Upper lobe of right lung (tissue), 1 donor: ENCODE measurements at regions not wholly inside any gene's neighbourhood (a gene's known extent, or its start where the extent isn't known, plus 50 kb on each side); places are given as distances from the start of the nearest gene placed in this dataset.

ENCODE experiments used
- ATAC-seq: fragments of 200-7000 bp; cut with Tn5 transposase; one replicate; pipeline ENCODE4 v1.9.1; 2020; ENCODE audit warnings: mild to moderate bottlenecking, moderate library complexity
- DNase-seq: peaks from one replicate; pipeline ENCODE4 v3.0.0-alpha.2; 2020
- H3K27ac ChIP-seq: fragments of 200-600 bp; one replicate; pipeline ENCODE4 v1.8.0; 2022
- H3K27me3 ChIP-seq: fragments of 200-600 bp; one replicate; pipeline ENCODE4 v1.8.0; 2022; ENCODE audit warnings: mild to moderate bottlenecking
- H3K36me3 ChIP-seq: fragments of 200-600 bp; one replicate; pipeline ENCODE4 v1.8.0; 2022
- H3K4me1 ChIP-seq: fragments of 200-600 bp; one replicate; pipeline ENCODE4 v1.8.0; 2022
- H3K4me3 ChIP-seq: fragments of 200-600 bp; one replicate; pipeline ENCODE4 v1.8.0; 2022; ENCODE audit warnings: mild to moderate bottlenecking
- H3K9me3 ChIP-seq: fragments of 200-600 bp; one replicate; pipeline ENCODE4 v1.8.0; 2022
- CTCF ChIP-seq: fragments of 200-600 bp; IDR thresholded peaks from one replicate; pipeline ENCODE4 v1.8.0; 2022; ENCODE audit warnings: antibody characterized with exemption
- intact Hi-C: fragments of 100-400 bp; cut with DNase I; formaldehyde crosslinking; loops from one replicate; pipeline ENCODE4 v1.11.0; 2022
- donor health status: DM: no; HTN: yes; CAD: no; lungs with severe emphysema.

GRCh38 chr2:193929131-193929530 is 1727.9 kb upstream of the SLC39A10 start:
- Histone ChIP-seq H3K27me3 (no peaks in the 10 kb centered on the region), H3K4me1 (no peaks in the 10 kb centered on the region), H3K36me3 (no peaks in the 10 kb centered on the region), H3K9me3 (no peaks in the 10 kb centered on the region), H3K27ac (no peak overlapping the region), H3K4me3 (no peak overlapping the region)
- intact Hi-C loops: no loop called here
- TF ChIP-seq CTCF: no peak
- DNase-seq (no peak), ATAC-seq (no peak)

GRCh38 chr2:193907561-193907960 is 1712.8 kb upstream of the TMEFF2 start:
- ATAC-seq: no peak

GRCh38 chr2:193900292-193900691 is 1705.6 kb upstream of the TMEFF2 start:
- no peaks in the 10 kb centered on the region for H3K4me1 ChIP-seq
- no peak overlapping the region for H3K27ac ChIP-seq
- no peak for ATAC-seq
- DNase-seq: no peak
- no peak for TF ChIP-seq CTCF
- no peaks in the 10 kb centered on the region for H3K27me3 ChIP-seq
- intact Hi-C loops: no loop called here
- H3K9me3 ChIP-seq: no peaks in the 10 kb centered on the region
- H3K4me3 ChIP-seq: no peak overlapping the region
- no peaks in the 10 kb centered on the region for H3K36me3 ChIP-seq

More at GRCh38 chr2:193907561-193907960, 1712.8 kb upstream of the TMEFF2 start:
- H3K4me1 ChIP-seq: no peaks in the 10 kb centered on the region
- intact Hi-C loops: no loop called here
- TF ChIP-seq CTCF: no peak
- H3K4me3 ChIP-seq: no peak overlapping the region
- no peaks in the 10 kb centered on the region for H3K9me3 ChIP-seq
- H3K27me3 ChIP-seq: no peaks in the 10 kb centered on the region
- H3K27ac ChIP-seq: no peak overlapping the region
- DNase-seq: no peak
- no peaks in the 10 kb centered on the region for H3K36me3 ChIP-seq

GRCh38 chr2:193895226-193895625 is 1700.5 kb upstream of the TMEFF2 start:
- Histone ChIP-seq H3K36me3 (no peaks in the 10 kb centered on the region), H3K27ac (no peak overlapping the region), H3K4me3 (no peak overlapping the region), H3K9me3 (no peaks in the 10 kb centered on the region), H3K4me1 (no peaks in the 10 kb centered on the region), H3K27me3 (no peaks in the 10 kb centered on the region)
- no peak for TF ChIP-seq CTCF
- ATAC-seq (no peak), DNase-seq (no peak)
- intact Hi-C loops: no loop called here

GRCh38 chr2:193894081-193894480 is 1699.3 kb upstream of the TMEFF2 start:
- H3K9me3 ChIP-seq: no peaks in the 10 kb centered on the region
- H3K27me3 ChIP-seq: no peaks in the 10 kb centered on the region
- TF ChIP-seq CTCF: no peak
- H3K27ac ChIP-seq: no peak overlapping the region
- ATAC-seq (no peak), DNase-seq (no peak)
- intact Hi-C loops: no loop called here
- H3K4me3 ChIP-seq: no peak overlapping the region
- H3K4me1 ChIP-seq: no peaks in the 10 kb centered on the region
- H3K36me3 ChIP-seq: no peaks in the 10 kb centered on the region

GRCh38 chr2:193891023-193891422 is 1696.3 kb upstream of the TMEFF2 start:
- no peak for DNase-seq
- no peaks in the 10 kb centered on the region for H3K36me3 ChIP-seq
- ATAC-seq: no peak
- no peak overlapping the region for H3K27ac ChIP-seq
- no peaks in the 10 kb centered on the region for H3K4me1 ChIP-seq
- H3K4me3 ChIP-seq: no peak overlapping the region
- H3K9me3 ChIP-seq: no peaks in the 10 kb centered on the region
- intact Hi-C loops: no loop called here
- no peaks in the 10 kb centered on the region for H3K27me3 ChIP-seq
- no peak for TF ChIP-seq CTCF
